Calu3 (cell line): ENCODE measurements at regions not wholly inside any gene's neighbourhood (a gene's known extent, or its start where the extent isn't known, plus 50 kb on each side); places are given as distances from the start of the nearest gene placed in this dataset.

Experiments
- BruUV-seq: library from RNA; stranded (reverse); fragments of 400-500 nt; replicated peaks from 2 replicates; lab custom pipeline; 2021; lab: Mats Ljungman, UMichigan
- CTCF ChIA-PET: fragments of 300-600 bp; sonication (Branson Sonifier 250); formaldehyde crosslinking; loops from one replicate; lab custom pipeline; 2022; ENCODE audit warnings: antibody characterized with exemption; lab: Charles Lee
- DNase-seq: peaks from one replicate; pipeline ENCODE4 v3.0.0; 2022
- H3K27ac Mint-ChIP-seq: one replicate; pipeline ENCODE4 v1.8.0; 2022; ENCODE audit warnings: mixed read lengths; ENCODE audit not compliant: unreplicated experiment
- H3K27me3 Mint-ChIP-seq: one replicate; pipeline ENCODE4 v1.8.0; 2022; ENCODE audit warnings: mixed read lengths; ENCODE audit not compliant: unreplicated experiment
- H3K36me3 Mint-ChIP-seq: one replicate; pipeline ENCODE4 v1.8.0; 2022; ENCODE audit warnings: mild to moderate bottlenecking, moderate library complexity, mixed read lengths; ENCODE audit not compliant: insufficient read depth, unreplicated experiment
- H3K4me1 Mint-ChIP-seq: one replicate; pipeline ENCODE4 v1.8.0; 2022; ENCODE audit warnings: mild to moderate bottlenecking, low read depth, mixed read lengths; ENCODE audit not compliant: unreplicated experiment
- H3K4me3 Mint-ChIP-seq: one replicate; pipeline ENCODE4 v1.8.0; 2022; ENCODE audit warnings: mild to moderate bottlenecking, low read depth, moderate library complexity, mixed read lengths; ENCODE audit not compliant: unreplicated experiment
- H3K9me3 Mint-ChIP-seq: one replicate; pipeline ENCODE4 v1.8.0; 2022; ENCODE audit warnings: low read depth, mixed read lengths; ENCODE audit not compliant: unreplicated experiment
- CTCF ChIP-seq: fragments of 200-600 bp; IDR thresholded peaks from one replicate; pipeline ENCODE4 v1.8.0; 2022; ENCODE audit warnings: antibody characterized with exemption; ENCODE audit not compliant: unreplicated experiment
- intact Hi-C: fragments of 100-400 bp; cut with micrococcal nuclease; formaldehyde crosslinking; loops from one replicate; pipeline ENCODE4 v1.10.0; 2022; ENCODE audit not compliant: unreplicated experiment

GRCh38 chr18:53943326-53943860 is 281.1 kb downstream of the MBD2 start:
- Mint-ChIP-seq H3K36me3 (no peaks in the 10 kb centered on the region), H3K27ac (no peak overlapping the region), H3K9me3 (no peaks in the 10 kb centered on the region), H3K4me1 (peaks cover 15% of the 10 kb centered on the region), H3K27me3 (no peaks in the 10 kb centered on the region), H3K4me3 (no peak overlapping the region)
- DNase-seq: no peak
- BruUV-seq: no TSS peak
- TF ChIP-seq CTCF: no peak
- CTCF ChIA-PET: no interaction called here
- intact Hi-C loops: no loop called here

GRCh38 chr18:53941601-53942338 is 282.7 kb downstream of the MBD2 start:
- no TSS peak for BruUV-seq
- intact Hi-C loops: no loop called here
- H3K4me1 Mint-ChIP-seq: peaks cover 4% of the 10 kb centered on the region
- no peak overlapping the region for H3K4me3 Mint-ChIP-seq
- TF ChIP-seq CTCF: no peak
- DNase-seq: no peak
- H3K36me3 Mint-ChIP-seq: no peaks in the 10 kb centered on the region
- H3K9me3 Mint-ChIP-seq: no peaks in the 10 kb centered on the region
- no peak overlapping the region for H3K27ac Mint-ChIP-seq
- CTCF ChIA-PET: no interaction called here
- H3K27me3 Mint-ChIP-seq: no peaks in the 10 kb centered on the region

- no TSS peak for BruUV-seq
- H3K9me3 Mint-ChIP-seq: peaks cover 8% of the 10 kb centered on the region
- no peak overlapping the region for H3K4me3 Mint-ChIP-seq
- no peak for DNase-seq
- no peaks in the 10 kb centered on the region for H3K4me1 Mint-ChIP-seq
- intact Hi-C loops: no loop called here
- TF ChIP-seq CTCF: no peak
- no peak overlapping the region for H3K27ac Mint-ChIP-seq
- CTCF ChIA-PET: no interaction called here
- no peaks in the 10 kb centered on the region for H3K36me3 Mint-ChIP-seq
- H3K27me3 Mint-ChIP-seq: no peaks in the 10 kb centered on the region
Observed at GRCh38 chr18:53937037-53937436, 287.4 kb downstream of the MBD2 start.

- Mint-ChIP-seq H3K9me3 (peaks cover 8% of the 10 kb centered on the region), H3K27me3 (no peaks in the 10 kb centered on the region), H3K4me3 (no peak overlapping the region), H3K27ac (no peak overlapping the region), H3K36me3 (no peaks in the 10 kb centered on the region), H3K4me1 (no peaks in the 10 kb centered on the region)
- no peak for DNase-seq
- BruUV-seq: no TSS peak
- intact Hi-C loops: no loop called here
- no peak for TF ChIP-seq CTCF
- CTCF ChIA-PET: no interaction called here
Observed at GRCh38 chr18:53935803-53936202, 288.7 kb downstream of the MBD2 start.
